Smooth muscle cell (in vitro differentiated cells): ENCODE measurements at regions not wholly inside any gene's neighbourhood (a gene's known extent, or its start where the extent isn't known, plus 50 kb on each side); places are given as distances from the start of the nearest gene placed in this dataset.

Experiments used
- DNase-seq: peaks from one replicate; lab custom pipeline; 2025; ENCODE audit not compliant: unreplicated experiment; lab: John Stamatoyannopoulos, UW
- H2AFZ ChIP-seq: fragments of 200-600 bp; sonication (generic); 2 replicates; pipeline ENCODE4 v1.6.0; 2016; ENCODE audit warnings: antibody characterized with exemption, low read depth, mild to moderate bottlenecking
- H3F3A ChIP-seq: fragments of 200-600 bp; sonication (generic); 2 replicates; pipeline ENCODE4 v1.6.0; 2017; ENCODE audit warnings: antibody characterized with exemption, low read depth
- H3K27ac ChIP-seq: fragments of 200-600 bp; sonication (generic); 2 replicates; pipeline ENCODE4 v1.5.1; 2016; ENCODE audit warnings: low read depth, mild to moderate bottlenecking
- H3K27me3 ChIP-seq: fragments of 200-600 bp; sonication (generic); 2 replicates; pipeline ENCODE4 v1.6.1; 2016; ENCODE audit warnings: low read depth, mild to moderate bottlenecking
- H3K36me3 ChIP-seq: fragments of 200-600 bp; sonication (generic); 2 replicates; pipeline ENCODE4 v1.5.1; 2016; ENCODE audit warnings: low read depth
- H3K4me1 ChIP-seq: fragments of 200-600 bp; sonication (generic); 2 replicates; pipeline ENCODE4 v1.5.1; 2016; ENCODE audit warnings: low read depth
- H3K4me2 ChIP-seq: fragments of 200-600 bp; sonication (generic); 2 replicates; pipeline ENCODE4 v1.6.0; 2016; ENCODE audit warnings: mild to moderate bottlenecking
- H3K4me3 ChIP-seq: fragments of 200-600 bp; sonication (generic); 2 replicates; pipeline ENCODE4 v1.5.1; 2016; ENCODE audit warnings: mild to moderate bottlenecking
- H3K79me2 ChIP-seq: fragments of 200-600 bp; sonication (generic); 2 replicates; pipeline ENCODE4 v1.6.0; 2016; ENCODE audit warnings: low read depth, mild to moderate bottlenecking
- H3K9ac ChIP-seq: fragments of 200-600 bp; sonication (generic); 2 replicates; pipeline ENCODE4 v1.6.0; 2016; ENCODE audit warnings: low read depth
- H3K9me3 ChIP-seq: fragments of 200-600 bp; sonication (generic); replicated peaks from 2 replicates; pipeline ENCODE4 v1.5.1; 2016; ENCODE audit warnings: low read depth
- H4K20me1 ChIP-seq: fragments of 200-600 bp; sonication (generic); 2 replicates; pipeline ENCODE4 v1.6.0; 2016; ENCODE audit warnings: low read depth
- CTCF ChIP-seq: fragments of 200-600 bp; sonication (generic); IDR thresholded peaks from 2 replicates; pipeline ENCODE4 v1.5.1; 2017; ENCODE audit warnings: borderline replicate concordance, mild to moderate bottlenecking, antibody characterized with exemption; ENCODE audit not compliant: insufficient read depth, poor library complexity, severe bottlenecking
- WGBS: methylation state at CpG from one replicate; pipeline ENCODE4 v1.1.7; 2016; ENCODE audit warnings: low lambda C conversion rate; 5-methylcytosine and 5-hydroxymethylcytosine counted together

DNA sequence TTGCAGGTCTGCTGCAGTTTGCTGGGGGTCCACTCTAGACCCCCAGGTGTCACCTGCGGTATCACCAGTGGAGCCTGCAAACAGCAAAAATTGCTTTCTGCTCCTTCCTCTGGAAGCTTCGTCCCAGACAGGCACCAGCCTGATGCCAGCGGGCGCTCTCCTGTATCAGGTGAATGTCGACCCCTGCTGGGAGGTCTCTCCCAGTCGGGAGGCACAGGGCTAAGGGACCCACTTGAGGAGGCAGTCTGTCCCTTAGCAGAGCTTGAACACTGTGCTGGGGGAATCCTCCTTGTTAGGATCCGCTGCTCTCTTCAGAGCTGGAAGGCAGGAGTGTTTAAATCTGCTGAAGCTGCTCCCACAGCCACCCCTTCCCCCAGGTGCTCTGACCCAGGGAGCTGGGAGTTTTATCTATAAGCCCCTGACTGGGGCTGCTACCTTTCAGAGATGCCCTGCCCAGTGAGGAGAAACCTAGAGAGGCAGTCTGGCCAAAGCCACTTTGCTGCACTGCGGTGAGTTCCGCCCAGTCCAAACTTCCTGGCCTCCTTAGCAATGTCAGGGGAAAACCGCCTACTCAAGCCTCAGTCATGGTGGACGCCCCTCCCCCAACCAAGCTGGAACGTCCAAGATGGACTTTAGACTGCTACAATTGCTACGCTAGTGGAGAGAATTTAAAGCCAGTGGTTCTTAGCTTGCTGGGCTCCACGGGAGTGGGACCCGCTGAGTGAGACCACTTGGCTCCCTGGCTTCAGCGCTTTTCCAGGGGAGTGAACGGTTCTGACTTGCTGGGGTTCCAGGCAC lies 652.5 kb downstream of the KCNJ3 start:
- no peaks in the 10 kb centered on the region for H3F3A ChIP-seq
- H4K20me1 ChIP-seq, result no peaks in the 10 kb centered on the region
- 91% methylated on average over 17 of the region's 17 CpGs for WGBS
- DNase-seq, result no peak
- H3K4me3 ChIP-seq, result no peak overlapping the region
- H3K27me3 ChIP-seq, result no peaks in the 10 kb centered on the region
- no peak overlapping the region for H3K9ac ChIP-seq
- H3K4me2 ChIP-seq, result no peak overlapping the region
- no peak for TF ChIP-seq CTCF
- no peaks in the 10 kb centered on the region for H3K79me2 ChIP-seq
- no peak overlapping the region for H3K27ac ChIP-seq
- no peak overlapping the region for H2AFZ ChIP-seq
- H3K9me3 ChIP-seq, result no peaks in the 10 kb centered on the region
- no peaks in the 10 kb centered on the region for H3K36me3 ChIP-seq
- no peaks in the 10 kb centered on the region for H3K4me1 ChIP-seq

- no peak overlapping the region for H2AFZ ChIP-seq
- no peak overlapping the region for H3K4me2 ChIP-seq
- H3K9me3 ChIP-seq, result no peaks in the 10 kb centered on the region
- no peaks in the 10 kb centered on the region for H3K27me3 ChIP-seq
- no peak overlapping the region for H3K4me3 ChIP-seq
- no peaks in the 10 kb centered on the region for H3F3A ChIP-seq
- no peak overlapping the region for H3K27ac ChIP-seq
- WGBS, result 91% methylated on average over 2 of the region's 2 CpGs
- DNase-seq, result no peak
- no peak for TF ChIP-seq CTCF
- H4K20me1 ChIP-seq, result no peaks in the 10 kb centered on the region
- H3K9ac ChIP-seq, result no peak overlapping the region
- H3K79me2 ChIP-seq, result no peaks in the 10 kb centered on the region
- no peaks in the 10 kb centered on the region for H3K4me1 ChIP-seq
- no peaks in the 10 kb centered on the region for H3K36me3 ChIP-seq
Observed at GRCh38 chr2:155332016-155332415, 633.5 kb downstream of the KCNJ3 start.

DNA sequence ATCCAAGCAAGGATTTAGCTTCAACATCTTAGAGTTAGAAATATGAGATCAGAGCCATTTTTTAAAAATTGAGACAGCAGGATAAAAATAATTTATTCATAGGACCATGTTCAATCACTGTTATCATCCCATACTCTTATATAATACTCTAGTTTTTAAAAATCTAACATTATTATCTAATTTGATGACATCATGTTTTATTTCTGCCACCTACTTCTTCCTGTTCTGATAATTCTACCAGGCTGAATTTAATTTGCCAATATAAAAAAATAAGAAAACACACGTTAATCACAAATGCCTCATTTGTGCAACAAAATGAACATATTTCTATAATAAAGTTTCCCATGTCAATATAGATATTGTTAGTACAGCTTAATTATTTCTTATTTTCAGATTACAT lies 621.7 kb downstream of the KCNJ3 start:
- Histone ChIP-seq H3K4me3 (no peak overlapping the region), H3K27me3 (no peaks in the 10 kb centered on the region), H3F3A (no peaks in the 10 kb centered on the region), H2AFZ (no peak overlapping the region), H3K4me2 (no peak overlapping the region), H3K36me3 (no peaks in the 10 kb centered on the region), H3K27ac (no peak overlapping the region), H3K4me1 (no peaks in the 10 kb centered on the region), H3K9me3 (no peaks in the 10 kb centered on the region), H4K20me1 (no peaks in the 10 kb centered on the region), H3K9ac (no peak overlapping the region), H3K79me2 (no peaks in the 10 kb centered on the region)
- 75% methylated on average over 1 of the region's 1 CpG for WGBS
- TF ChIP-seq CTCF, result no peak
- DNase-seq, result no peak

DNA sequence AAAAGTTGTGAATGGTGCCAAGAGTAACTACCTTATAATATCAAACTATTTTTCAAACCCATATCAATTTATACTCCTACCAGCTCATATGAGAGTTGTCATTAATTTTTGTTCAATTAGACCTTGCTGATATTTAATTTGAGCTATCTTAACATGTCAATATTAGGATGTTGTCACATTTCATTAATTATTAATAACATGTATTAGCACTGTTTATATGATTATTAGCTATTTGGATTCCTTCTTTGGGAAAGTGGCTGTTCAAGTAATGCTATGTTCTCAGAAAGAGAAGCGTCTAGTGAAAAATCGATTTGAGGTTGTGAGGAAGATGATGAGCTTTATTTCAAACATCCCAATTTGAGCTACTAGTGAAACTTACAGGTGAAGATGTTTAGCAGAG lies 620.2 kb downstream of the KCNJ3 start:
- Histone ChIP-seq H3K4me2 (no peak overlapping the region), H3K4me3 (no peak overlapping the region), H3K9me3 (no peaks in the 10 kb centered on the region), H4K20me1 (no peaks in the 10 kb centered on the region), H3K27ac (no peak overlapping the region), H3K4me1 (no peaks in the 10 kb centered on the region), H3K9ac (no peak overlapping the region), H3F3A (no peaks in the 10 kb centered on the region), H3K27me3 (no peaks in the 10 kb centered on the region), H3K36me3 (no peaks in the 10 kb centered on the region), H2AFZ (no peak overlapping the region), H3K79me2 (no peaks in the 10 kb centered on the region)
- no peak for TF ChIP-seq CTCF
- DNase-seq, result no peak
- WGBS, result 88% methylated on average over 2 of the region's 2 CpGs
